ENCODE measurements at regions not wholly inside any gene's neighbourhood (a gene's known extent, or its start where the extent isn't known, plus 50 kb on each side); places are given as distances from the start of the nearest gene placed in this dataset.

DNA sequence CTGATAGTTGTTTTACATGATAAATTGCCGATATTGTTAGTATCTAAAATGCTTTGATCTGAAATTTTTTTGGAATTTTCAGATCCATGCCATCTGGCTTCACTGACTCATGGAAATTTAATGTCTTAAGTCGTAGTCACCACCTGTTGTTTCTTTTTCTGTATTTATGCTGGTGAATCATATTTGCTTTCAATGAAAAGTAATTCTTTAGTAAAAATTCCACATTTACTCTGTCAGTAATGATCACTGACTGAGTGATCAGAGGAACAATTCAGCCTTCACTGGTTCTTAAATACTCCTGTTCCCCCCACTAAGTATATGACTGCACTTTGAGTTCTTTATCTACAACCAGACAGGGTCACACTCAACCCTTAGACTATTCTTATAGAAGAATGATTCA, 185.6 kb upstream of the NRIP1 start:
- no peak for DNase-seq (ENCODE audit: low spot score in 2 of 2)
- no peaks in the 10 kb centered on the region for H3K36me3 ChIP-seq
- TF ChIP-seq, protein P1, sequence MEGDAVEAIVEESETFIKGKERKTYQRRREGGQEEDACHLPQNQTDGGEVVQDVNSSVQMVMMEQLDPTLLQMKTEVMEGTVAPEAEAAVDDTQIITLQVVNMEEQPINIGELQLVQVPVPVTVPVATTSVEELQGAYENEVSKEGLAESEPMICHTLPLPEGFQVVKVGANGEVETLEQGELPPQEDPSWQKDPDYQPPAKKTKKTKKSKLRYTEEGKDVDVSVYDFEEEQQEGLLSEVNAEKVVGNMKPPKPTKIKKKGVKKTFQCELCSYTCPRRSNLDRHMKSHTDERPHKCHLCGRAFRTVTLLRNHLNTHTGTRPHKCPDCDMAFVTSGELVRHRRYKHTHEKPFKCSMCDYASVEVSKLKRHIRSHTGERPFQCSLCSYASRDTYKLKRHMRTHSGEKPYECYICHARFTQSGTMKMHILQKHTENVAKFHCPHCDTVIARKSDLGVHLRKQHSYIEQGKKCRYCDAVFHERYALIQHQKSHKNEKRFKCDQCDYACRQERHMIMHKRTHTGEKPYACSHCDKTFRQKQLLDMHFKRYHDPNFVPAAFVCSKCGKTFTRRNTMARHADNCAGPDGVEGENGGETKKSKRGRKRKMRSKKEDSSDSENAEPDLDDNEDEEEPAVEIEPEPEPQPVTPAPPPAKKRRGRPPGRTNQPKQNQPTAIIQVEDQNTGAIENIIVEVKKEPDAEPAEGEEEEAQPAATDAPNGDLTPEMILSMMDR (IDR thresholded peaks at IDR 0.05) = no peak
- no peak overlapping the region for H3K27ac ChIP-seq
- H3K27me3 ChIP-seq = no peaks in the 10 kb centered on the region
- no peak overlapping the region for H3K4me3 ChIP-seq
- no peaks in the 10 kb centered on the region for H3K9me3 ChIP-seq
- intact Hi-C loops (cut with DNase I) = no loop called here
- no peaks in the 10 kb centered on the region for H3K4me1 ChIP-seq

DNA sequence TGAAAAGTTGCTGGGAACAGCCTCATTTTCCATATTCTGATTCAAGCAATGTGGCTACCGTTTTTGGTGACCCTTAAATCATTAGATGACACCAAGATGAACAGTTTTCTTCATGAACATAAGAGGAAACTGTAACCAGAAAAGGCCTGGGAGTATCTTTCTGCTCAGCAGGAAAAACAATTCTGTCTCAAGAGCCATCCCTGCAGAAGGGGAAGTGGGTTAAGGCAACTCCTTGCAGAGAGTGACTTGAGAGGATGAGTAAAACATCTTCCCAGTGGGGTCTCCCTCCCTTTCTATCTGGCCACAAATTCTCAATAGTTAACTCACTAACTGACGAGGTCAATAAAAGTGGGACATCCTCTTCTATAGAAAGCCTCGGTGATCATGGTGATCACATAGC, 187.6 kb upstream of the NRIP1 start:
- Histone ChIP-seq H3K27ac (no peak overlapping the region), H3K27me3 (no peaks in the 10 kb centered on the region)
- DNase-seq (ENCODE audit: low spot score in 2 of 2) = no peak

DNA sequence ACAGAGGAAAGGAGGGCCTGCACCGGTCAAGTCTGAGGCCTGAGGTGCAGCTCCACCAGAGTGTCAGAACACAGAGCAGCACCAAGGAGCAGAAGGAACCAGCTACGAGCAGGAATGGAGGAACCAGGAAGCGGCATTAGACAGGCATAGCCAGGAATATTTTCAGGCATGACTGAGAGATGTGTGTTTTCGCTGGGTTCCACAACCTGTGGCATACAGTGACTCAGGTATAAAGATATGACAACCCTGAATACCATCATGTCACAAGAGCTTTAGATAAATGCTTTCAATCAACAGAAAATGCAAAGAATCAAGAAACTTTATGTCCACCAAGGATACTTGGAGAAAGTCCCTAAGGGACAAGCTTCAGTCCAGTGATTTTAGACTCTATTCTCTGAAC, 189.3 kb upstream of the NRIP1 start:
- H3K9me3 ChIP-seq = no peaks in the 10 kb centered on the region
- no peak overlapping the region for H3K4me3 ChIP-seq
- H3K27ac ChIP-seq = no peak overlapping the region
- no peaks in the 10 kb centered on the region for H3K36me3 ChIP-seq
- no peak for DNase-seq (ENCODE audit: low spot score in 2 of 2)
- intact Hi-C loops (cut with DNase I) = no loop called here
- no peaks in the 10 kb centered on the region for H3K4me1 ChIP-seq
- H3K27me3 ChIP-seq = no peaks in the 10 kb centered on the region
- TF ChIP-seq, protein P1 (IDR thresholded peaks at IDR 0.05) = no peak

More for the DNA sequence above, 187.6 kb upstream of the NRIP1 start:
- no peaks in the 10 kb centered on the region for H3K9me3 ChIP-seq
- H3K4me3 ChIP-seq = no peak overlapping the region
- TF ChIP-seq, protein P1 (IDR thresholded peaks at IDR 0.05) = no peak
- no peaks in the 10 kb centered on the region for H3K4me1 ChIP-seq
- intact Hi-C loops (cut with DNase I) = no loop called here
- no peaks in the 10 kb centered on the region for H3K36me3 ChIP-seq

DNA sequence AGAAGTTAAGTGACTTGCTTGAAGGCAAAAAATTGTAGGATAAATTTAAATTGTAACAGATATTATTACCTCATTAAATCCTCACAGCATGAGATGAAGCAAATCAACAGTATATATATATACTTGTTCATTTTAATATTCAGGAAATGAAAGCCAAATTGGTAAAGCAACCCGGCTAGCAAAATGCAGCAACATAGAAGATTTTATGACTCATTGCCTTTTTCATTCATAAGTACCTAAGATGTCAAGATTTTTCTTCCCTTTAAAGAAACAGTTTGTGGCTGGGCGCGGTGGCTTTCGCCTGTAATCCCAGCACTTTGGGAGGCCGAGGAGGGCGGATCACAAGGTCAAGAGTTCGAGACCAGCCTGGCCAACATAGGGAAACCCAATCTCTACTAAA, 190.5 kb upstream of the NRIP1 start:
- Histone ChIP-seq H3K27me3 (no peaks in the 10 kb centered on the region), H3K27ac (no peak overlapping the region), H3K4me1 (no peaks in the 10 kb centered on the region), H3K4me3 (no peak overlapping the region), H3K36me3 (no peaks in the 10 kb centered on the region), H3K9me3 (no peaks in the 10 kb centered on the region)
- intact Hi-C loops (cut with DNase I) = no loop called here
- DNase-seq (ENCODE audit: low spot score in 2 of 2) = no peak
- TF ChIP-seq, protein P1 (IDR thresholded peaks at IDR 0.05) = no peak

DNA sequence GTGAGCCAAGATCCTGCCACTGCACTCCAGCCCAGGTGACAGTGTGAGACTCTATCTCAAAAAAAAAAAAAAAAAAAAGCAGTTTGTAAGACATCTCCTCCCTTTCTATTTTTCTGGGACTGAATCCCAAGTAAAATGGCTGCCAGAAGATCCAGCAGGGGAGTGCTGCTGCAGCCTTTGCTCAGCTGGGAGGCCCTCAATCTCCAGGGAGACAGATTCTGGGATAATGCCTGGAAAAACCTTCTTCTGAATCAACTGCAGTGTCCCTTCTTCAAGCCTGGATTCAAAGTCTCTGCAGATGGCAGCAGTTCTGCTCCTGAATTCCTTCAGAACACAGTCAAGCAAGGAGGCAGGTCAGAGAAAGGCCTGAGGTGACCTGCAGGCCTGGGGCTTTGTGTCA, 191.0 kb upstream of the NRIP1 start:
- Histone ChIP-seq H3K4me3 (no peak overlapping the region), H3K27me3 (no peaks in the 10 kb centered on the region), H3K4me1 (no peaks in the 10 kb centered on the region), H3K36me3 (no peaks in the 10 kb centered on the region), H3K27ac (no peak overlapping the region), H3K9me3 (no peaks in the 10 kb centered on the region)
- DNase-seq (ENCODE audit: low spot score in 2 of 2) = no peak
- TF ChIP-seq, protein P1 (IDR thresholded peaks at IDR 0.05) = no peak
- intact Hi-C loops (cut with DNase I) = no loop called here

DNA sequence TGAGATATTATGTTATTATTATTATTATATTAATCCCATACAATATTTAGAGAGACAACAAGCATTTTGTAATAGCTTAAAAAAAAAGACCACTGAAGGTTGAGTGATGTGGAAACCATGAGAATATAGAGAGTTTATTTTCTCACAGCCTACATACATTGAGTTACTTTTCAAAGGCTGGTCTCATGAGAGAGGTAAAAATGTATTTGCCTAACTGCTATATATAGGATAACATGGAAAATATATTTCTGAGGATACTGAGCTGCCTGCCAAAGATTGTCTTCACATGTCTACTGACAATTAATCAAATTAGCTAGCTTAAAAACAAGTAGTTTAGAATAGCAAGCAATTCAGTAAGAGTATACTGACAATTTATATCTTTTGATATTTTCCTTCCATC, 192.2 kb upstream of the NRIP1 start:
- H3K4me3 ChIP-seq = no peak overlapping the region
- no peaks in the 10 kb centered on the region for H3K36me3 ChIP-seq
- intact Hi-C loops (cut with DNase I) = no loop called here
- DNase-seq (ENCODE audit: low spot score in 2 of 2) = no peak
- TF ChIP-seq, protein P1 (IDR thresholded peaks at IDR 0.05) = no peak
- H3K27me3 ChIP-seq = no peaks in the 10 kb centered on the region
- H3K27ac ChIP-seq = no peak overlapping the region
- no peaks in the 10 kb centered on the region for H3K9me3 ChIP-seq
- no peaks in the 10 kb centered on the region for H3K4me1 ChIP-seq
